ENCODE measurements at regions not wholly inside any gene's neighbourhood (a gene's known extent, or its start where the extent isn't known, plus 50 kb on each side); places are given as distances from the start of the nearest gene placed in this dataset.

- peak overlapping the region; percentile 71 for H3K27ac ChIP-seq
- TF ChIP-seq, protein P1, sequence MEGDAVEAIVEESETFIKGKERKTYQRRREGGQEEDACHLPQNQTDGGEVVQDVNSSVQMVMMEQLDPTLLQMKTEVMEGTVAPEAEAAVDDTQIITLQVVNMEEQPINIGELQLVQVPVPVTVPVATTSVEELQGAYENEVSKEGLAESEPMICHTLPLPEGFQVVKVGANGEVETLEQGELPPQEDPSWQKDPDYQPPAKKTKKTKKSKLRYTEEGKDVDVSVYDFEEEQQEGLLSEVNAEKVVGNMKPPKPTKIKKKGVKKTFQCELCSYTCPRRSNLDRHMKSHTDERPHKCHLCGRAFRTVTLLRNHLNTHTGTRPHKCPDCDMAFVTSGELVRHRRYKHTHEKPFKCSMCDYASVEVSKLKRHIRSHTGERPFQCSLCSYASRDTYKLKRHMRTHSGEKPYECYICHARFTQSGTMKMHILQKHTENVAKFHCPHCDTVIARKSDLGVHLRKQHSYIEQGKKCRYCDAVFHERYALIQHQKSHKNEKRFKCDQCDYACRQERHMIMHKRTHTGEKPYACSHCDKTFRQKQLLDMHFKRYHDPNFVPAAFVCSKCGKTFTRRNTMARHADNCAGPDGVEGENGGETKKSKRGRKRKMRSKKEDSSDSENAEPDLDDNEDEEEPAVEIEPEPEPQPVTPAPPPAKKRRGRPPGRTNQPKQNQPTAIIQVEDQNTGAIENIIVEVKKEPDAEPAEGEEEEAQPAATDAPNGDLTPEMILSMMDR (conservative IDR thresholded peaks at IDR 0.05) = no peak
Observed at GRCh38 chr12:124631681-124632256, 64.4 kb upstream of the NCOR2 start.

GRCh38 chr12:124630791-124631313 lies 63.4 kb upstream of the NCOR2 start:
- TF ChIP-seq, protein P1 (conservative IDR thresholded peaks at IDR 0.05) = no peak
- peak overlapping the region; percentile 71; the same call in 1 of the 2 replicates for H3K27ac ChIP-seq

DNA sequence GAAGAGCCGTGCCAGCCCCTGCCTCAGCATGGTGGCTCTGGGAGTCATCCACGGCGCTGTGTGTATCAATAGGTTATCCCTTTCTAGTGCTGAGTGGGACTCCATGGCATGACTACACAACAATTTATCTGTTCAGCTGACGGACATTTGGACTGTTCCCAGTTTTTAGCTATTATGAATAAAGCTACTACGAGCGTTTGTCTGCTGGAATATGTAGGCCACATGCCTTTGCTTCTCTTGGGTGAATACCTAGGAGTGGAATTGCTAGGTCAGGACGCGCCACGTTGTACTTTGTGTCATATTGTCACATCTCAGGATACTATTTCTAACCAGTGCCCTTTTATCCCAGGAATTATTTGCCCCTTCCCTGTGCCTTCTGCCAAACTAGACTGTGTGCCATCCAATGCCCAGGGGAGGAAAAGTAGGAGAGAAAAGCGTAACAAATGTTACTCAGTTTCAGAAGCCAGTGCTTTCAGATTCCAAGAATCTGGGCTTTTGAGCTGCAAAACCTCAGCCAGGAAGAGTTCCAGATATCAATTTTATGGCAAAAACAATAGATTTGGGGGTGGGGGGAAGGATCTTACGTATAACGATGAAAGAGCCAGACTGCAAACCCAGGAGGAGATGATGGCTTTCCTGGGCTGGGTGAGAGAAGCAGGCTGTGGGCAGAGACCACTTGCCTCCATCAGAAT lies 62.5 kb upstream of the NCOR2 start:
- TF ChIP-seq, protein P1 (conservative IDR thresholded peaks at IDR 0.05) = no peak
- no peak overlapping the region for H3K27ac ChIP-seq

DNA sequence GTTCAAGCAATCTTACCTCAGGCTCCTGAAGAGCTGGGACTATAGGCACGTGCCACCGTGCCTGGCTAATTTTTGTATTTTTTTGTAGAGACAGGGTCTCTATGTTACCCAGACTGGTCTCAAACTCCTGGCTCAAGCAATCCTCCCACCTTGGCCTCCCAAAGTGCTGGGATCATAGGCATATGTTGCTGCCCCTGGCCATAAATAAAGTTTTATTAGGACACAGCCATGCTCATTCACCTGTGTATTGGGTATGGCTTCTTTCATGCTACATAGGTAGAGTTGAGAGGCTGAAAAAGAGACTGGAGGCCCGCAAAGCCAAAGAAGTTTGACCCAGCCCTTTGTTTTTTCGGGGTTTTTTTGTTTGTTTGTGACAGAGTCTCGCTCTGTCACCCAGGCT lies 61.7 kb upstream of the NCOR2 start:
- TF ChIP-seq, protein P1 (conservative IDR thresholded peaks at IDR 0.05) = no peak
- no peak overlapping the region for H3K27ac ChIP-seq

DNA sequence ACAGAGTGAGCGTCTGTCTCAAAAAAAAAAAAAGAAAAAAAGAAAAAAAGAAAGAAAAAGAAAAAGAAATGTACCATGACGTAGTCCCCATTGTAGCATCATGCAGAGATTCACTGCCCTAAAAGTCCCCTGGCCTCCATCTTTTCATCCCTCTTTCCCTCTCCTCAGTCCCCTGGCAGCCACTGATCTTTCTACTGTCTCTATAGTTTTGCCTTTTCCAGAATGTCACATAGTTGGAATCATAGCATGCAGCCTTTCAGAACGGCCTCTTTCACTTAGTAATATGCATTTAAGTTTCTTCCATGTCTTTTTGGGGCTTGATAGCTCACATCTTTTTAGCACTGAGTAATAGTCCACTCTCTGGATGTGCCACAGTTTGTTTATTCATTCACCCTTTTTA lies 60.5 kb upstream of the NCOR2 start:
- peak overlapping the region; percentile 66; the same call in 1 of the 2 replicates for H3K27ac ChIP-seq
- TF ChIP-seq, protein P1 (conservative IDR thresholded peaks at IDR 0.05) = no peak

GRCh38 chr12:124626971-124627411 lies 59.6 kb upstream of the NCOR2 start:
- TF ChIP-seq, protein P1 (conservative IDR thresholded peaks at IDR 0.05) = no peak
- H3K27ac ChIP-seq = peak overlapping the region; percentile 66

DNA sequence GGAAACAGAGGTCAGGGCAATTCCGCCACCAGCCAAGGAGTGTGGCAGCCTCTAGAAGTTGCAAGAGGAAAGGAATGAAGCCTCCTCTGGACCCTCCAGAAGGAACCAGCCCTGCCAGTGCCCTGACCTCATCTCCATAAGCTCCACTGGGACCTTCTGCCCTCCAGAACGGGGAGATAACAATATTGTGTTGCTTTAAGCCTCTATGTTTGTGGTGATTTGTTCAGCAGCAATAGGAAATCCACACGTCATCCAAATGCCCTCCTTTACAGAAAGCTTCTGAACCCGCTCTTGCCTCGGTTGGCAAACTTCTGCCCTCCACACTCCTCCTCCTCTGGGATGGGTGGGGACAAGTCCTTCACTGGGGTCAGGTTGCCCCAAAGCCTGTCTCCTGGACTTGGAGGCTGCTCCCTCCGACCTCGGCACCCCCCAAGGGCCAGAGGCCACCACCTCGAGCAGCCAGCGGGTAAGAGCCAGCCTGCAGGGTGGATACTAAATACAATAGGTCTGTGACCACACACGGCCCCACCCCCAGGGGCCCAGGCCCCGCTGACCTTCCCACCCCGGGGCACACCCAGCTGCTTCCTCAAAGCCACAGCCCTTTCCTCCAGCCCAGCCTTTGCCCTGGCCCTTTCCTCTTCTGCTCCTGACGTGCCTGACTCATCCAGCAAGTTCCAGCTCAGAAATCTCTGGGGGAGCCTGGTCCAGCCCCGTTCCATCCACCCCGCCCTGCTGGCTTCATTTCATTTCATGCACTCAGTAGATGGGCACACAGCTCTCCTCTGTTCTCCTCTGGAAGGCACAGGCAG lies 58.7 kb upstream of the NCOR2 start:
- TF ChIP-seq, protein P1 (conservative IDR thresholded peaks at IDR 0.05) = no peak
- peak overlapping the region; percentile 66; the same call in 1 of the 2 replicates for H3K27ac ChIP-seq

Data from VCaP (cell line).